GM21717 (cell line): ENCODE measurements at regions not wholly inside any gene's neighbourhood (a gene's known extent, or its start where the extent isn't known, plus 50 kb on each side); places are given as distances from the start of the nearest gene placed in this dataset.
"Not testable (repeated sequence)": the region's sequence is repeated elsewhere in the genome, so short reads cannot be mapped to it uniquely, and the experiment has no call there.

Source experiments
- ATAC-seq: cut with Tn5 transposase; IDR thresholded peaks from one replicate; pipeline ENCODE4 v1.9.1; 2021; ENCODE audit warnings: mild to moderate bottlenecking, moderate library complexity; ENCODE audit not compliant: unreplicated experiment

DNA sequence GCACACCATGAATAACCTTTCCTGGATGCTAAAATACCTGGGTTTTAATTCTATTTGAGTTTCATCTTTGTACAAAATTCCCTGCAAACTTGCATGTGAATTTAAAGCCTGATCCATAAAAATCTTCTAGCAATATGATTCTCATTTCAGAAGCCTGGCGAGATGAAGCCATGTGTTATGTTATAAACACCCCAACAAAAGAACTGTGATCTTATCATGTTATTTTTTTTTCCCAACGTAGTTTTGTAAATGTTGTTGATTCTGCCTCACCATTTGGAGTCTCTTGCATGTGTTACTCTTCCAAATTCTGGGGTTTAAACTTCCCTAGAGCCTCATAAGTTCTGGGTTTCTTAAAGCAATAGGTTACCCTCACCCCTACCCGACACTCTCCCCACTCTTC lies 428.1 kb upstream of the DPH6 start:
- no peak for ATAC-seq

DNA sequence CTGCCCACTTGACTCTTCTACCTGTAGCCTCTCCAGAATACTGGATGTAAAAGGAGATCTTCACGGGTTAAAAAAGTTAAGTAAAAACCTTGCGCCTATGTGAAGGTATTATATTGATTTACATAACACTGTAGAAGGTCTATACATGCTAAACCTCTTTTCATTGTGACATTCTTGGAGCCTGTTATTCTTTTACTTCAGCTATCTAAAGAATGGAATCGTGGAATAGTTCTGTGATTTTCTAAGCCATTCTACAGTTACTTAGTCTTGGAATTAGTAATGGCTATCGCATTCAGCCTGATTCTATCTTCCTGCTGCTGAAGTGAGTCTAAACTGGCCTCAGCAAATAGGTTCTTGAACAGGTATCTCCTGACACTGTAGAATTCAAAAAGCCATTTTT lies 430.0 kb upstream of the DPH6 start:
- ATAC-seq: no peak

DNA sequence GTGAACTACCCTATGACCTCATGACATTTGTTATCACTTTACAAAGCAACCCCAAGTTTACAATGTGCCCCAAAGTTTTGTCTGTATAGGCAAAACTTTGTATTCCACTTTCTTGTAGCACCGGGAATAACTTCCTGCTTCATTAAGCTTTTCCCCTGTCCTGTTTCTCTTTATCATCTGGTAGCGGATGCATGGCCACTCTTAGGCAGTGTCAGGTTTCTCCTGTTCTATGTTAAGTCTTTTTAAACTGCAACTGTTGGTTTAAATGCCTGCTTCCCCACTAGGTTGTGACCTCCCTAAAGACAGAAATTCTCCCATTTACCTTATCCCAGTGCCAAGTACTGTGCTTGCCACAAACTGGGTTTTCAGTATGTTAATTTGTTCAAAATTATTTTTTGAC lies 433.6 kb upstream of the DPH6 start:
- ATAC-seq: no peak

DNA sequence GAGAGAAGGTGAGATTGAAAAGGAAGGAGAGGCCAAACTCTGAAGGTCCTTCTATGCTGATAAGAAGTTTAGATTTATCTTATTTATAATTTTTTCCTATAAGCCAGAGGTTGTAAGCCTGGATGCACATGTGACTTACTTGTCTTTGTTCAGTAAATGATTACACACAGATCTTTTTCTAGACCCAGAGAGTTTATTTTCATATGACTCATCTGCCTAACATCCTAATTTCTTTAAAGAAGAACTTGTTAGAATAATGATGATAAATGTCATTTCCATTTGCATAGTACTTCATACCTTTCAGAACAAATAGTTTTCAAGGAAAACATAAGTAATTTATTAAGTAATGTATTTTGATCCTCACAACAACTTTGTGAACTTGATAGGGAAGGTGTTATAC lies 434.8 kb upstream of the DPH6 start:
- no peak for ATAC-seq

DNA sequence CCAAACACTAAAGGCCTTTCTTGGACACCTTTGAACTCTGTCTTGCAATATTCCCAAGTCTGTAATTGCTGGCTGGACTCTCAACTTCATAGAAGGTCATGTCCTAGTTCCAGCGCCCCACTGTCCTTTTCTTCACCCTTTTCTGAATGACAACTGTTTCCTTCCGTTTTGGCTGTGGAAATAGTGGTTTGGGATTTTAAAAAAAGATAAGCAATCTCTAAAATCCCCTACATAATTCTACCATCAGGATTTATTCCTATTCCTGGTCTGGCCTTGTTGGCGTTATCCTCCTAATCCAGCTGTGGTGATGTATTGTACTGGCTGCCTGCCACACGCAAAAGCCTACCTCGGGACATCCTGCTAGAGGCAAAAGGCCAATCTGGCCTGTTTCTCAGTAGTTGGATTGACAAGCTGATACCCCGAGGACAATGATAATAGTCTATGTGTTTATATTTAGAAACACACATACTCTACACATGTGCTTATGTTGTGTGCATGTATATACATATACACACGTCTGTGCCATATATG lies 440.3 kb upstream of the DPH6 start:
- no peak for ATAC-seq

DNA sequence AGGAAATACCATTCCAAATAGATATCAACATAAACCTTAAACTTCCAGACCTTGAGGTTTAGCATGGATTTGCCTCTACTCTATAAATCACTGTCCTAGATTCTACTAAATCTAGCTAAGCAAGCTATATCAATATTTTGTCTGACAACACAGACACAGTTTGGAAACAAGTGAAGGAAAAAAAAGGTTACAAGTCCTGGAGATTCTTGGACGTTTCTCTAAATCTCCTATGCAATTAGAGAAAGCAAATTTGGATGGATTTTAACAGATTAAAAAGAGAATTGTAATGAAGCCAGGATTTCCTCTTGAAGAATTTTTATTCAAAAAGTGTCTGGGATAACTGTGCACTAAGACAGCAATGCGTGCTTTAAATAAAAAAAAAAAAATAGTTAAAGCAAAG lies 441.1 kb upstream of the DPH6 start:
- no peak for ATAC-seq

DNA sequence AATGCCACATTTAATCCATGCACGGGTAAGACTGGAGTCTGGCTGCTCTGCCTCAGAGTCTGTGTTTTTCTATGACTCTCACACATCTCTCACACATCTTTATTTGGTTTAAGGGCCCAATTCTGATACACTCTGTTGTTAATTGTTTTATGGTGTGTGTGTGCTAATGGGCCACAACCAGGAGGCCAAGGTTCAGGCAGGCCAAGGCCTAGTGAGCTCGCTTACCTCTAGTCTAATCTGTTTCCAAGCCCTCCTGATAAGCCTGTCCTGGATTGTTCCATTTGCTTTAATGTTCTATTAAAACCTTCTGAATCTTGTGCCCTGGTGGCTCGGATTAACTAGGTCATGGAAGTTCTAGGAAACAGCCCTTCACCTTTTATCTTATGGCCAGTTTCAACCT lies 445.4 kb upstream of the DPH6 start:
- ATAC-seq: no peak

DNA sequence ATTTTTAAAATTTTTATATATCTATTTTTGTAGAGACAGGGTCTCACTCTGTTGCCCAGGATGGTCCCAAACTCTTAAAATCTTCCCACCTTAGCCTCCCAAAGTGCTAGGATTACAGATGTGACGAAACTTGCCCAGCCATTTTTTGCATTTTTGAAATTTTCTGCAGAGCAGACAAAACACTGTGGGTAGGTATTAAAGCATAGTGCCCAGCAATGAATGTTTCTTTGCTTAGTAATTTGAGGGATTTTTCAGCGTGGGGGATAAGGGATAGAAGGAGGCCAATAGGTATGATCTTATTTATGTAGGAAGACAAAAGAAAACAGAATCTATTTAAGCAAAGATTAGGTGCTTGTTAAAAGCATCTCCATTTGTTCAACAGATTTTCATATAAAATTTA lies 446.8 kb upstream of the DPH6 start:
- no peak for ATAC-seq

DNA sequence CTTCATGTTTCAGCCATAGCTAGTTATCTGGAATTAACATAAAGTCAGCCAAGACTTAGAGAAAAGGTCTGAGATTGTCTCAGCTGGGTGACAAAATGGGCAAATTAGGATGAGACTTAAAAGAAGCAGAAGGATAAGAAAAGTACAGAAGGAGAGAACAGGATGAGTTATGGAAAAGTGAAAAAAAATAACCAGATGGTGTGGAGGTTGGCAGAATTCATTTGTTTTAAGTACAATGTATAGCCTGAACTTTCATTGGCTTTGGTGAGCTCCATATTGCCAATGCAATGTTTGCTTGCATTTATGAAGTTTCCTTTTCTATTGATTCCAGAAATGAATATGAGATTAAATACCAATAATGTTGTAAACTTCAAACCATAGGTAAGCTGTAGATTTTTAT lies 447.2 kb upstream of the DPH6 start:
- no peak for ATAC-seq

DNA sequence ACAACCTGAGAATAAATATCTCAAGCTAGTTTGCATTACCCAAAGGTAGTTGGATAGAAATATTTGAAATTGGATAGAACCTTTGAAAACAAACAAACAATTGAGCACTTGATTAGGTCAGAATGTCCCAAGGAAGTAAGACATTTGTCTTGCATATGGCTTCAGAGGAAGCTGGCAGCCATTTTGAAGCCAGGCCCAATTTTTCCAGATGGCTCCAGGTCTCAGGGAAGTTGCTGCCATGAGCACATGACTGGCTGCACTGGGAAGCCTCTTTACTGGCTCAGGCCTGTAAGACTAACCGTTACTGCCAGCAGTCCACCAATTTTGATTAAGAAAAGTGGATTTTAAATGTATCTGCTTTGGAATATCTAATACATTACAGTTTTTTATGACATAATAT lies 448.9 kb upstream of the DPH6 start:
- ATAC-seq: no peak

DNA sequence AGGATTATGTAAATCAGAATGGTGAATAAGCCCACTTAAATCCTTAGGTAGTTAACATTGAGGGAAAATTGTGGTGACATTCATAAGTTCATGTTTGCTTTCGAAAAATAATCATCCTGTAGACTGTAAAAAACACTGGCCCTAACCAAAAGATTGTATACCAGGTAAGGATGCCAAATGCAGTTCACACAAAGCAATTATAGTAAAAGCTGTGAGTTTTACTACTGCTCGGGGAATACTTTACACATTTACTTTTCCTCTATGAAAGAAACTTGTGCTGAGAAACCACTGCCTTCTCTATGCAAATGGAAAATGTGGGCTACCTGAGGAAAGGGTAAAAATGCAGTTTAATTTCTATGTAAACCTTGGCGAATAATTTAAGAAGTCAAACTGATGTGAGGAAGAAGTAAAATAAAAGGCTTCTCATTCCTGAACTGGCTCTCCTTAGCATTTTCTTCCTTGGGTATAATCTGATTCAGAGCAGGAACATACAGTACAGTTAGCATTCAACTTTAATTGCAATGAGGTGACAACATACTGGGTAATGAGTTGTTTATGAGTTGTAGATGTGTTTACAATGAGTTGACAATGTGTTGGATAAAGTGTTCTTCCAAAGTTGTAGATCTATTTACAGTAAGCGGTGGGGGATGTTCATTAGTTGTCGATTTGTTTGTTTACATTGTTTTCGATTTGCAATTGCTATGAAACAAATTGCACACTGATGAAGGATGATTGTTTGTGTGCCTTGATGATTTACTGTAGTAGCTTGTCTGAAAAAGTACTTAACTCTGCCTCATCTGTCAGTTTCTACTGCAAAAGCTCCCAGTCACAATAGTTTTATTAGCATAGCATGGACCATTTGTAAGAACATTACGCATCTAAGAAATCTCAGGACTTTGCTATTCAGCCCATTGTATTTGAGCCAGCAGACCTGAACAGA lies 453.0 kb upstream of the DPH6 start:
- no peak for ATAC-seq

DNA sequence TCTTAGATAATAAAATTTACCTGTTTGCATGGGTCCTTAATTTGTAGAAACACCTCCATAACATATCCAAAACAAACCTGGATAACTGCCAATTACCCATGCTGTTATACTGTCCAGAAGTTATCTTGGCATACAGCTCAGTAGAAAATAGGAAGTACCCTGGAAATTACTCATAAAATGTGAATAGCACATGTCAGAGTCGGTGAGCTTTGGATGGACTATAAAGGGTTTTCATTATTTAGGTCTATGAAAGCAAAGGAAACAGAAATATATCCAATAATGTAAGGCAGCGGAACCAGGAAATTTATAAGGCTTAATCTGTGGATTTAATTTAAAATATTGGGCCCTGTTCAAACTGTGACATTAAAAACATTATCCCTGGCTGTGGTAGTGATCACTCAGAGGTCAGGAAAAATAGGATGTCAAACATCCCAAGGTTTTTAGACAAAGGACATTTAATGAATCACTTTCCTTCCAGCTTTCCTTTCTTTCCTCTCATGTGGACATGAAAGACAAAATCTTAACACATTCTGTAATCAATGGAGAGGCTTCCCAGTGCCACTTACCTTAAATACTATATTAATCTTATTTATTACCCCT lies 459.0 kb upstream of the DPH6 start:
- ATAC-seq: no peak

DNA sequence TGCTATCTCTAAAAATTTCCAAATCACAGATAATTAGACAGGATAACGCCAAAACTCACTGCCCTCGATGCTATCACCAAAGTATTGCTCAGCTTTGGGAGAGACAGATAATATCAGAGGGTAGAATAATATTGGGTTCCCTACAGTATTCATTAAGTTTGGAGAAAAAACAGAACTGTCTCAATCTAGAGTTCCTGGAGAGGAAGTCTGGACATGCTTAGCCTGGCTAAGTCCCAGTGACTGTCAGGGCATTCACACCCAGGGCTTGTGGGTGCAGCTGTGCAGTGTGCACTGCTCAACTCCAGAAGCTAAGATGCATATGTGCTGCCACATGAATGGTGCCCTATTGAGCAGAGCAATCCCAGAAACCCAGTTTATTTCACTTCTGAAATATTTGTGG lies 459.6 kb upstream of the DPH6 start:
- ATAC-seq: no peak

DNA sequence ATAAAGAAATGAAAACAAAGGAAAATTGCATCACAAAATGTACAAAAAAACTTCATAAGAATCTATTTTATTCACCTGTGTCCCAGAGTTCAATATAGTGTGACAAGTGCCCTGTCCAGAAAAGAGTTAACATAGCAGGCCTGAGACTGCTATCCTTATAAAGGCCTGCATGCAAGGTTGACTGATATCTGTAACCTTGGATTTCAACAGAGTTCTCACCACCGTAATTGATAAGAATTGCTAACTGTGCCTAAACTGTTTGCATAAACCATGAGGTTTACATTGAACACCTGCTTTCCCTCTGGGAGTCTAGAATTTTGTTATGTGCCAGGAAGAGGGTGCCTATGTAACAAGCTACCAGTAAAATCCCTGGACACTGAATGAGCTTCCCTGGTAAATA lies 461.7 kb upstream of the DPH6 start:
- no peak for ATAC-seq

DNA sequence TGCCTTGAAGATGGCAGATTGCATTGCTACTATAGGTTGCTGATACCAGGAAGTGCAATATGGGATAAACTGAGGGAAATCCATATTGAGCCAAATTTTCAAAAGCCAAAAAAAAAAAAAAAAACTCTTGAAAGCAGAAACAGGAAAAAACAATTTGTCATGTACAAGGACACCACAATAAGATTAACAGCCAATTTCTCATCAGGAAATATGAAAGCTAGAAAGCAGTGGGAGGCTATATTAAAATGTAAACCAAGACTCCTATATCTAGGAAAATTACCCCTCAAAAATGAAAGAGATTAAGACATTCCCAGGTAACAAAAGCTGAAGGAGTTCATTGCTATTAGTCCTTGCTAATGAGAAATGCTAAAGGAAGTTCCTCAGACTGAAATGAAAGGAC lies 462.8 kb upstream of the DPH6 start:
- ATAC-seq: no peak

DNA sequence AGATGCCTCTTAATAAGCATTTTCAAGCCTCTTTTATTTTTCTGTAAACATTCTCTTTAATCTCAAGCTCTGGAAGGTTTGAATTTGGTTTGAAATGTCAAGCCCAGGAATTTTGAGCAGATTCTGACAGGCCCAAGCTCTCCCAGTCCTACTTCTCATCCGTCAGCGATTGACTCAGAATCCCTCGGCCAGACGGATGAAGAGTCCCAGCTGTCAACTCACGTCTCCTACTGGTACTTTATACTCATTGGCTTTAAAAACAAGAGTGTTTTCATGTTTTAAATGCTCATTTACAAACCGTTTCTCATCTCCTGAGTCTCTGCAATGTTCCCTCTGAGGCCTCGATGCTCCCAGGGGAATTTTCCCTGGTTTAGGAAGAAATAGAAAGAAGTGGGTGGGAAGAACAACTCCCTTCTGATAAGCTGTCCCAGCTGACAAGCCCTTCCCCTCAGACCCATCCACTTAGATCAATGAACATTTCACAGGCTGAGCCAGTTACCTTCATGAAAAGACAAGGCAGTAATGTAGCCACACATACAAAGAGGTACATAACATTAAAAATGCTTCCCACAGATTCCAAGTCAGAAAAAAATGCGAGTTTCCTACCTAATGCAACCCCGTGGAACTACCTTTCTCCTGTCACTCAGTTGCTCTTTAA lies 478.2 kb upstream of the DPH6 start:
- no peak for ATAC-seq

DNA sequence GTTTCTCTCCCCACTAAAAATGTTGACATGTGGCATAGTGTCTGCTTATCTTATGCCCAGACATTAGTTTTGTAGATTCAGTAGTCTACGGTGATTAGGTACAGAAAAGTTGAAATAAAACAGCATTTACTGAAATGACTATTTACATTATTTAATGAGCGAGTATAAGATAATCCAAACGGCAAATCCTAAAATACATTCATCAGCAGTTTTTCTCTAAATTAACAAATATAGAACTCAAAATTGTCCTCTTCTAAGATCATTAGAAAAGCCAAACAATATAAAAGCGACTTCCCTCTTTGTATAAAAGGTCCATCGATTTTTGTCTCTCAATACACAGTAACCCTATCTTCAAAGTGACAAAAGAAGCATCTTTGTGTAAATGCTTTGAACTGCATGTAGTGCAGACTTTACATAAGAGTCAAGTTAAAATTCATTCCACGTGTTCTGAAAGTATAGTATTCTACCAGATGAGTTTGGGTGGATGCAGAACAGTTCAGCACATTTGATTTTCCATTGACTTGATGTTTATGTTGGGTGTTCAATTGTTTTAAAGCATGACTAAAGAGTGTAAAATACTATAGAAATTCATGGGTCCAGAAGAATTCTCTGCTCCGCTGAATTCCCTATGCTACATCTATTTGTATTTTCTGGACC lies 480.8 kb upstream of the DPH6 start:
- no peak for ATAC-seq

DNA sequence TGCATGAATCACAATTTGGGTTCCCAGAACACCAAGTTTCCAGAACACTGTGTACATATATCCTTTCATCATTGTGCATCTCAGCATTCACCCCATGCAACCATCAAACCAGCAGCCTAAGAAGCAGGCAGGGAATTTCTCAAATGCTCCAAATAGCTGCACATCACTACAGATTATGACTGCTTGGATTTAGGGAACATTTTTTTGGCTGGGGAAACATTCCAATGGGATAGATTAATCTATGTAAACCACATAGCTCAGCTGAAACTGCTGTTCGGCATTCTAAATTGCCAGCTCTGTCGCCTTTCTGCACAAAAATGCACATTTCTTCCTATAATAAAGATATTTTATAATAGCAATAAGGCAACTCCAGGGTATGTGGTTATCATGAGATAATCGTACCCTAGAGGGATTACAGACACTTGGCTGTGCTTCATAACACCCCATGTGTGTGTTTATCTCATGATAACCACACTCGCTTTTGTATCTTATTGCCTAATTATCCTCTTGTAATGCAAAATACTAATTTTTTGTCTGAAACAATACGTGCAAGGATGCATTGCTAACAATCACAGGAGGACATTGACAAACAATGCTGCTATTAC lies 483.7 kb upstream of the DPH6 start:
- no peak for ATAC-seq

DNA sequence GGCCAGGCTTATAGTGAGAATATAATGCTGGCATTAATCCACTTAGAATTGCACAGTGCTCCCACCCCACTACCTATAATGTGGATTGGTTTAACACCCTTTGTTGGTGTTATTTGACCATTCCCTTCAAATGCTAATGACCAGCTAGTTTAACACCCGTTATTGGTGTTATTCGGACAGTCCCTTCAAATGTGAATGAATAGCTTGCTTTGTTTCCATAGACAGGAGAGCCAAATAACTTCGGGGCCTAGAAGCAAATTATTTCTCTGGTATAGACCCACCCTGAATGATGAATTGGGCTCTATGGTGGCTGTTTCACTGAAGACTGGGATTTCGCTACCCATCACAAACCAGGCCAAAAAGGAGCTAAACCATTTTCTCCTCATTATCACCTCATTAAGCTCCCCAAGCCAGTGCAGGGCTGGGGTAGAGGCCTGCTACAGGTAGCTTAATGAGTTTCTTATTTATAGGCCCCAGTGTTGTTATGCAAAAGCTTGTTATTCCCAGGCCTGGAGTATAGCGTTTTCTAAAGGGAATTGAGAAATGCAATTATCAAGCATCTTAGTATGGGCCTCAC lies 494.1 kb upstream of the DPH6 start:
- no peak for ATAC-seq

DNA sequence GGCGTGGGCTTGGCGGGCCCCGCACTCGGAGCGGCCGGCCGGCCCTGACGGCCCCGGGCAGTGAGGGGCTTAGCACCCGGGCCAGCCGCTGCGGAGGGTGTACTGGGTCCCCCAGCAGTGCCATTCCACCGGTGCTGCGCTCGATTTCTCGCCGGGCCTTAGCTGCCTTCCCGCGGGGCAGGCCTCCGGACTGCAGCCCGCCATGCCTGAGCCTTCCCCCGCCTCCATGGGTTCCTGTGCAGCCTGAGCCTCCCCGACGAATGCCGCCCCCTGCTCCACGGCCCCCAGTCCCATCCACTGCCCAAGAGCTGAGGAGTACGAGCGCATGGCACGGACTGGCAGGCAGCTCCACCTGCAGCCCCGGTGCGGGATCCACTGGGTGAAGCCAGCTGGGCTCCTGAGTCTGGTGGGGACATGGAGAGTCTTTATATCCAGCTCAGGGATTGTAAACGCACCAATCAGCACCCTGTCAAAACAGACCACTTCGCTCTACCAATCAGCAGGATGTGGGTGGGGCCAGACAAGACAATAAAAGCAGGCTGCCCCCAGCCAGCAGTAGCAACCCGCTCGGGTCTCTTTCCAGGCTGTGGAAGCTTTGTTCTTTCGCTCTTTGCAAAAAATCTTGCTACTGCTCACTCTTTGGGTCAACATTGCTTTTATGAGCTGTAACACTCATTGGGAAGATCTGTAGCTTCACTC lies 501.2 kb upstream of the DPH6 start:
- not testable (repeated sequence) for ATAC-seq
